ENCODE measurements at regions not wholly inside any gene's neighbourhood (a gene's known extent, or its start where the extent isn't known, plus 50 kb on each side); places are given as distances from the start of the nearest gene placed in this dataset.

DNA sequence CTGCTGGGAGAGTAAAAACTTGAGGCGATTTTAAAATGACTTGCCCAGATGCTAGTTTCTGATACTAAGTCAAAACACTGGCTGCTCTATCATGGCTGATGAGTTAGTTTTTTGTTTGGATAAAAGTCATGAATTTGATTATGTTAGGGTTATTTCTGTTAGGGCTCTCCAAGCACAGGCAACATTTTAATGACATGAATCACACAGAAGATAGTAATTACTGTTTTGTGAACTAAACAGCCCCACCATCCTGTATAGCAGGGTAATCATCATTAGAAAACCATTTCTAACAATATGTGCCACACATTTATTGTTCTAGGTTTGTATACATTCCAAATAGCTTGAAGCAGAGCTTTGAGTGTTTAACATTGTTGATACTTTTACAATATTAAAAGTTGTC is 750.3 kb downstream of the ANKRD7 start:
- TF ChIP-seq CTCF (conservative IDR thresholded peaks at IDR 0.05) = no peak
- TF ChIP-seq EZH2 (IDR thresholded peaks at IDR 0.05; ENCODE audit: low read depth) = no peak
